Kidney (tissue), 13 donors: ENCODE measurements at regions not wholly inside any gene's neighbourhood (a gene's known extent, or its start where the extent isn't known, plus 50 kb on each side); places are given as distances from the start of the nearest gene placed in this dataset.

Source experiments
- DNase-seq, 5 donors: peaks; one replicate each; pipeline ENCODE4 v3.0.0-alpha.2; 2013 to 2020
- FAIRE-seq: peaks from 2 replicates; lab custom pipeline; 2012; peaks lifted over from hg19 to GRCh38; lab: Jason Lieb, UNC
- H3K27ac ChIP-seq, 2 donors: one replicate each; pipeline ENCODE4 v1.7.0; 2013; ENCODE audit warnings: low read depth in 2 of 2, low read length in 2 of 2, inconsistent platforms in 1 of 2
- H3K27me3 ChIP-seq: one replicate; pipeline ENCODE4 v1.7.1; 2013; ENCODE audit warnings: low read length, inconsistent platforms; ENCODE audit not compliant: control insufficient read depth, insufficient read depth
- H3K36me3 ChIP-seq, 3 donors: one replicate each; pipeline versions ENCODE4 v1.7.0 to v1.7.1; 2013; ENCODE audit warnings: low read length in 3 of 3, control low read depth in 1 of 3, inconsistent platforms in 1 of 3; ENCODE audit not compliant: insufficient read depth in 3 of 3, control insufficient read depth in 2 of 3
- H3K4me1 ChIP-seq, 3 donors: one replicate each; pipeline versions ENCODE4 v1.7.0 to v1.7.1; 2013; ENCODE audit warnings: low read length in 3 of 3, inconsistent platforms in 1 of 3, low read depth in 1 of 3; ENCODE audit not compliant: control insufficient read depth in 2 of 3, insufficient read depth in 2 of 3
- H3K4me3 ChIP-seq, 3 donors: one replicate each; pipeline versions ENCODE4 v1.7.0 to v1.8.1; 2013; ENCODE audit warnings: low read length in 3 of 3, control low read depth in 1 of 3, inconsistent platforms in 1 of 3
- H3K9ac ChIP-seq, 3 donors: one replicate each; pipeline versions ENCODE4 v1.7.0 to v1.7.1; 2013; ENCODE audit warnings: low read length in 3 of 3, control low read depth in 1 of 3, inconsistent platforms in 1 of 3
- H3K9me3 ChIP-seq, 3 donors: one replicate each; pipeline versions ENCODE4 v1.7.0 to v1.7.1; 2013; ENCODE audit warnings: low read length in 3 of 3, control low read depth in 1 of 3, inconsistent platforms in 1 of 3; ENCODE audit not compliant: control insufficient read depth in 2 of 3, insufficient read depth in 1 of 3
- intact Hi-C: fragments of 100-400 bp; cut with DNase I; formaldehyde crosslinking; loops from one replicate; pipeline ENCODE4 v1.11.1; 2022
- TF ChIP-seq, protein P1 (sequence below): IDR thresholded peaks from 3 replicates; pipeline ENCODE4 v1.5.1; 2012; ENCODE audit warnings: mild to moderate bottlenecking, moderate library complexity, borderline replicate concordance; ENCODE audit not compliant: insufficient read depth; ENCODE audit errors: extremely low read depth
- donor health status: control.
- donor health status: control.
- donor health status: control.
- donor health status: control.
- donor health status: control.
- donor health status: DM: yes; HTN: yes; CAD: no.
- donor health status: Normal renal cell carcinoma (clear cell type).

DNA sequence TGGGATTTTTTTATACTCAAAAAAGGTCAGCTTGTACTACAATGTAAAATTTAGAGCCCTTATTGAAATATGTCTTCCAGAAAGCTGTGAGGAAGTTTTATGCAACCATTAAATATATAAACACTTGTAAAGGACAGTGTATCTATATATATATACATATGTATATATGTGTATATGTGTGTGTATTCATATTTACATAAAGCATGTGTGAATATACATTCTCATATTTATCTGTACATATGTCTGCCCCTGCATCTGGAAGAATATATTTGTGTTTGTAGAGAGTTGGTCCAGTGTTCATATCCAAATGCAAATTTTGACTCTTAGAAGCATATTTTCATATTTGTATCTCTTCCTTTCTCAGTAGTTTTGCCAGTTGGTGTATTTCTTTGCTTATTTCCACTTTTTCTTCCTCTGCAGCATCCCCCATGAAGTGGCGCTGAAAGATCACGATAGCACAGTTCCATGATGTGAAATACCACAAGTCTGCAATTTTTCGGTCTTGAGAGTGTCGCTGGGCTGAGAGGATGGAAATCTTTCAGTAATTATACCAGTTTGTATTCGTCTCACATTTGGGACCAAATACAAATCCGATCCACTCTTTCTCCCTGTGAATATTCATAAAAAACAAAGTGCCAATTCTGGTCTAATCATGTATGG, 311.7 kb upstream of the DPH6 start:
- TF ChIP-seq, protein P1, sequence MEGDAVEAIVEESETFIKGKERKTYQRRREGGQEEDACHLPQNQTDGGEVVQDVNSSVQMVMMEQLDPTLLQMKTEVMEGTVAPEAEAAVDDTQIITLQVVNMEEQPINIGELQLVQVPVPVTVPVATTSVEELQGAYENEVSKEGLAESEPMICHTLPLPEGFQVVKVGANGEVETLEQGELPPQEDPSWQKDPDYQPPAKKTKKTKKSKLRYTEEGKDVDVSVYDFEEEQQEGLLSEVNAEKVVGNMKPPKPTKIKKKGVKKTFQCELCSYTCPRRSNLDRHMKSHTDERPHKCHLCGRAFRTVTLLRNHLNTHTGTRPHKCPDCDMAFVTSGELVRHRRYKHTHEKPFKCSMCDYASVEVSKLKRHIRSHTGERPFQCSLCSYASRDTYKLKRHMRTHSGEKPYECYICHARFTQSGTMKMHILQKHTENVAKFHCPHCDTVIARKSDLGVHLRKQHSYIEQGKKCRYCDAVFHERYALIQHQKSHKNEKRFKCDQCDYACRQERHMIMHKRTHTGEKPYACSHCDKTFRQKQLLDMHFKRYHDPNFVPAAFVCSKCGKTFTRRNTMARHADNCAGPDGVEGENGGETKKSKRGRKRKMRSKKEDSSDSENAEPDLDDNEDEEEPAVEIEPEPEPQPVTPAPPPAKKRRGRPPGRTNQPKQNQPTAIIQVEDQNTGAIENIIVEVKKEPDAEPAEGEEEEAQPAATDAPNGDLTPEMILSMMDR: no peak
- no peak overlapping the region for H3K4me3 ChIP-seq
- H3K36me3 ChIP-seq: no peaks in the 10 kb centered on the region
- no peaks in the 10 kb centered on the region for H3K27me3 ChIP-seq
- no peak overlapping the region for H3K9ac ChIP-seq
- intact Hi-C loops: no loop called here
- no peaks in the 10 kb centered on the region for H3K4me1 ChIP-seq
- DNase-seq (no peak), FAIRE-seq (no peak)
- H3K9me3 ChIP-seq: no peaks in the 10 kb centered on the region
- H3K27ac ChIP-seq: no peak overlapping the region

DNA sequence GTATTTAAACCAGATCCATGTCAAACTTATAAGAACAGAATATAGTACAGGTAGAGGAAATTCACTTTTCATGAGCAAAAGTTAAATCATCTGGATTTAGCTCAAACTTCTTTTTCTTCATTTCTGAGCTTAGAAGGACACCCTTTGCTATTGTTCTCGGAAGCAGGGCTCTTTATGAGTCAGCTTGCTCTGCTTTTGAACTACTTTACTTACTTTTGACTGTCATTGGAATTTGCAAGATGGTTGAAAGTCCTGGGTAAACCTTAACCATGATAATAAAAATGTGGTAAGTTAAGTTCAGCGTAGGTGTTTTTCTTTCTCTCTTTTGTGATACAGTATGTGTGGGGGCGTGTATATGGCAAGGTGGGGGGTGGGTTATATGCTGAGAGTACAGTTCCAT, 312.7 kb upstream of the DPH6 start:
- no peaks in the 10 kb centered on the region for H3K27me3 ChIP-seq
- no peaks in the 10 kb centered on the region for H3K4me1 ChIP-seq
- H3K4me3 ChIP-seq: no peak overlapping the region
- no peak overlapping the region for H3K27ac ChIP-seq
- intact Hi-C loops: no loop called here
- no peaks in the 10 kb centered on the region for H3K9me3 ChIP-seq
- FAIRE-seq (no peak), DNase-seq (no peak)
- H3K36me3 ChIP-seq: no peaks in the 10 kb centered on the region
- H3K9ac ChIP-seq: no peak overlapping the region
- TF ChIP-seq, protein P1: no peak

DNA sequence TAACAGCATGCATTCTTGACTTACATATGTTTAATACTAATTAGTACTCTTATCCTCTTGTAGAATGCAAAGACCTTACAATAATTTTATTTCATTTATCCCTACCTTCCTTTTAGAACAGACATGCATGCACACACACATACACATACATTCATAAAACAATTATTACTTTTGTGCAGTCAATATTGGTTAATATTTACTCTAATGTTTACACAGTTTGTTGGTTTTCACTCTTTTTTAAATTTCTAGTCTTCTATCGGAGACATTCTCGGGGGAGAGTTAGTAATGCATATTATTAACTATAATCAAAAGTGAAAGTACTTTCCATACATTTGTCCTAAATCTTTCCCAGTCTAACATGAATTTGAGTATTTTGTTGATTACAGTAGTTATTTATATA, 317.7 kb upstream of the DPH6 start:
- DNase-seq (no peak), FAIRE-seq (no peak)
- Histone ChIP-seq H3K9ac (no peak overlapping the region), H3K36me3 (no peaks in the 10 kb centered on the region), H3K4me1 (no peaks in the 10 kb centered on the region), H3K4me3 (no peak overlapping the region), H3K27me3 (no peaks in the 10 kb centered on the region), H3K27ac (no peak overlapping the region), H3K9me3 (no peaks in the 10 kb centered on the region)
- intact Hi-C loops: no loop called here
- TF ChIP-seq, protein P1: no peak

DNA sequence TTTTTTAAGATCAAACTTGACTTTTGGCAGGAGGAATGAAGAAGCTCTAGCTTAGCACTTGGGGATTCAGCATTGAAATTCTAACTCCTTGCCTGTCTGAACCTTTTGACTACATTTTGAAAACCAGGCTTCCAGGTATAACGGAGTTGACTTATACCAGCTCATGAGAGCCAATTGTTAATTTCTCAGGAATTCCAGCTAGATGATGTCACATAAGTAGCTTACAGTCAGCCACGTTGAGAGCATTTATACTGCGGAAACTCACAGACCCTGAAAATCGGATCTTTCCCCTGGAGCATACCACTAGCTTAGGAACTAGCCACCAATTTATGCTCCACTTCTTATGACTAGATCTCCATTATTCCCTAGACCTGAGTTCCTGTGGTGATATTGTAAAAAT, 321.4 kb upstream of the DPH6 start:
- Histone ChIP-seq H3K36me3 (no peaks in the 10 kb centered on the region), H3K27ac (no peak overlapping the region), H3K27me3 (no peaks in the 10 kb centered on the region), H3K4me3 (no peak overlapping the region), H3K9ac (no peak overlapping the region), H3K4me1 (no peaks in the 10 kb centered on the region), H3K9me3 (no peaks in the 10 kb centered on the region)
- TF ChIP-seq, protein P1: no peak
- DNase-seq (no peak), FAIRE-seq (no peak)
- intact Hi-C loops: no loop called here
